ENCODE measurements at regions not wholly inside any gene's neighbourhood (a gene's known extent, or its start where the extent isn't known, plus 50 kb on each side); places are given as distances from the start of the nearest gene placed in this dataset.
"Not testable (repeated sequence)": the region's sequence is repeated elsewhere in the genome, so short reads cannot be mapped to it uniquely, and the experiment has no call there.

- no peak for ATAC-seq
- H3K27ac ChIP-seq = no peak overlapping the region
- TF ChIP-seq POLR2A (IDR thresholded peaks at IDR 0.05) (no peak), POLR2AphosphoS5 (IDR thresholded peaks at IDR 0.05) (no peak), EP300 (IDR thresholded peaks at IDR 0.05) (no peak), CTCF (IDR thresholded peaks at IDR 0.05) (no peak)
- no peaks in the 10 kb centered on the region for H3K36me3 ChIP-seq
- H3K9me3 ChIP-seq = no peaks in the 10 kb centered on the region
- no peaks in the 10 kb centered on the region for H3K4me1 ChIP-seq
- H3K4me3 ChIP-seq = no peak overlapping the region
- no peaks in the 10 kb centered on the region for H3K27me3 ChIP-seq
Measured at GRCh38 chr4:20075248-20075871, 176.3 kb upstream of the SLIT2 start.

GRCh38 chr4:20074450-20074849 is 177.3 kb upstream of the SLIT2 start:
- no peak overlapping the region for H3K27ac ChIP-seq
- no peaks in the 10 kb centered on the region for H3K4me1 ChIP-seq
- TF ChIP-seq CTCF (IDR thresholded peaks at IDR 0.05) (no peak), POLR2AphosphoS5 (IDR thresholded peaks at IDR 0.05) (no peak), EP300 (IDR thresholded peaks at IDR 0.05) (no peak), POLR2A (IDR thresholded peaks at IDR 0.05) (no peak)
- no peaks in the 10 kb centered on the region for H3K9me3 ChIP-seq
- H3K27me3 ChIP-seq = no peaks in the 10 kb centered on the region
- 42 to 96% methylated on average over 3 of the region's 3 CpGs for WGBS, 2 donors (ENCODE audit: low coverage in 1 of 2)
- no peak overlapping the region for H3K4me3 ChIP-seq
- H3K36me3 ChIP-seq = no peaks in the 10 kb centered on the region
- ATAC-seq = no peak

- Histone ChIP-seq H3K27ac (no peak overlapping the region), H3K9me3 (no peaks in the 10 kb centered on the region), H3K27me3 (no peaks in the 10 kb centered on the region), H3K36me3 (no peaks in the 10 kb centered on the region), H3K4me3 (no peak overlapping the region), H3K4me1 (no peaks in the 10 kb centered on the region)
- TF ChIP-seq POLR2A (IDR thresholded peaks at IDR 0.05) (no peak), POLR2AphosphoS5 (IDR thresholded peaks at IDR 0.05) (no peak), EP300 (IDR thresholded peaks at IDR 0.05) (no peak), CTCF (IDR thresholded peaks at IDR 0.05) (no peak)
- no peak for ATAC-seq
- 64 to 78% methylated on average over 1 of the region's 1 CpG for WGBS, 2 donors (ENCODE audit: low coverage in 1 of 2)
Measured at GRCh38 chr4:20065952-20066351, 185.8 kb upstream of the SLIT2 start.

- ATAC-seq, H3K27ac ChIP-seq, H3K36me3 ChIP-seq, H3K4me3 ChIP-seq, H3K9me3 ChIP-seq, H3K27me3 ChIP-seq, H3K4me1 ChIP-seq: not testable (repeated sequence)
- WGBS, 2 donors (ENCODE audit: low coverage in 1 of 2) = 87 to 100% methylated on average over 4 to 5 of the region's 5 CpGs
Measured at GRCh38 chr4:20062857-20063256, 188.8 kb upstream of the SLIT2 start.

GRCh38 chr4:20062054-20062453 is 189.7 kb upstream of the SLIT2 start:
- WGBS, 2 donors (ENCODE audit: low coverage in 1 of 2) = 41 to 67% methylated on average over 7 of the region's 7 CpGs
- Histone ChIP-seq H3K9me3 (no peaks in the 10 kb centered on the region), H3K36me3 (no peaks in the 10 kb centered on the region), H3K27ac (no peak overlapping the region), H3K4me3 (no peak overlapping the region), H3K27me3 (no peaks in the 10 kb centered on the region), H3K4me1 (no peaks in the 10 kb centered on the region)
- no peak for ATAC-seq
- TF ChIP-seq POLR2A (IDR thresholded peaks at IDR 0.05) = no peak
- TF ChIP-seq CTCF (IDR thresholded peaks at IDR 0.05) = no peak
- no peak for TF ChIP-seq POLR2AphosphoS5 (IDR thresholded peaks at IDR 0.05)
- no peak for TF ChIP-seq EP300 (IDR thresholded peaks at IDR 0.05)
